T47D (cell line): ENCODE measurements at regions not wholly inside any gene's neighbourhood (a gene's known extent, or its start where the extent isn't known, plus 50 kb on each side); places are given as distances from the start of the nearest gene placed in this dataset.

Source experiments
- DNase-seq, 2 experiments: peaks; one replicate each; pipeline versions ENCODE4 v3.0.0 to v3.0.0-alpha.2; 2011 to 2012; ENCODE audit warnings: low read depth in 1 of 2, low spot score in 1 of 2
- JUND ChIP-seq: IDR thresholded peaks from 2 replicates; pipeline ENCODE4 v1.6.1; 2012; ENCODE audit warnings: low read depth
- in situ Hi-C: cut with HindIII; loops from 2 replicates; pipeline ENCODE4 v1.10.0; 2016; ENCODE audit warnings: low sequenced_read_pairs, low pct_unique_long_range_greater_than_20kb

DNA sequence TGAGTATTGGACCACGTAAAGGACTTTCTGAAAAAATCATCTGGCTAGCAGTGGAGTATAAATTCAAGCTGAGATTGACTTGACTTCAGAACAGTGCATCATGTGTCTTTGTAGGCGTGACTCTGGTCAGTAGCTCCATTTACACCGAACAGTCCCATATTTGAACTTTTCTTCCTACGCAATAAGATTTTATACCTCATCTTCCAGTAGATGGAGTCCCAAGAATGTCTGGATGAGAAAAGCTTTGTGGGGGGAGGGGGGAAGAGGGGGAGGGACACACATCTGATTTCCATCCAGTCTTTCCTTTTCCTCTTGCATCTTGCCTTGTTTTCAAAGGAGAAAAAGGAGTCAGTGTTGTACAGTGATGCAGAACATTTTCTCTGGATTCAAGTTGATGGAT lies 241.0 kb downstream of the EMP1 start:
- in situ Hi-C loops: no loop called here
- peak in 1 of 2 experiments; percentile 15 for DNase-seq
- TF ChIP-seq JUND: no peak

DNA sequence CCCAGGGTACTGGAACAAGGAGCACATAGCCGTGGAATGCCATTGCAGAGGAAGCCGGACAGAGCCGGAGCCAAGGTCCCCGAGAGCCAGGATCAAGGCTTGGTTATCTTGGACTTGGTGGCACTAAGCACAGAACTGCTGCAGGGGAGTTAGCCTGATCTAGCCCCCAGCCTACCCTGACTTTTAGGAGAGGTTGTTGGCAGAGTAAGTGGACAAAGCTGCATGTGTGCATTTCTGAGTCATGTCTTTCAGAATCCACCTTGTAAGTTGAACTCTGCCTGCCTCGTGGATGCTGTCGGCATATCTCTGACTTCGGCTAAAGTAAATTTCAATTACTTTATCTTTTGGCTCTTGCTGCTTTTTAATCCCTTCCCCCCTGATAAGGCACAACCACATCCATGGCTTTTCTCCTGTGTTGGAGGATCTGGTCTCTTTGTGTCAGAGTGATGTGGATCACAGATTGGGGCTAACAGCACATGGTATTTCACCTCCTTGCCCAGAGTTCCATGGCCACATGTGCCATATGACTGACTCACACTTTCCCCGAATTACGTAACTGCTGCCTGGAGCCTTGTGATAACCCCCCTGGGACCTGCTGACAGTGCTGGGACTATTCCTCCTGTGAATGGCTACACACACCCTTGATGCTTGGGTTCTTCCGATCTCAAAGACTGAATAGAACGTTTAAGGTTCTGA lies 240.3 kb downstream of the EMP1 start:
- DNase-seq: no peak
- TF ChIP-seq JUND: no peak
- in situ Hi-C loops: no loop called here

DNA sequence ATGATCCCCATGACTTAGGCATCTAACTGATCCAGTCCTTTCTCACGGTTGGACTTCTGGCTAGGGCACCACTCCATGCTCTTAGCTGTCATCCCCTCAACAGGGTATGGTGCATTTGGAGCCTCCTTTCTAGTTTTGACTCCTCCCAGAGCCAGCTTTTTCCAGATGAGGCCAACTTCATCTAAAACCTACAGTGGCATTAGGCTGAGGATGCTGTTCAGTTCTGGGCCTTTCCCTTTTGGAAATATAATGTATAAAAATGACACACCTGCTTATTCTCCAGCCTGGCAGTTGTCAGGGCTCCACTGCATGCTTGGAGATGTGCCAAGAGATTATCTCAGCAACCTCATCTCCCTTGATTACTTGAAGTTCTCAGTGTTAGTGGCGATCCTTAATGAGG lies 239.7 kb downstream of the EMP1 start:
- no peak for TF ChIP-seq JUND
- no peak for DNase-seq
- in situ Hi-C loops: no loop called here

DNA sequence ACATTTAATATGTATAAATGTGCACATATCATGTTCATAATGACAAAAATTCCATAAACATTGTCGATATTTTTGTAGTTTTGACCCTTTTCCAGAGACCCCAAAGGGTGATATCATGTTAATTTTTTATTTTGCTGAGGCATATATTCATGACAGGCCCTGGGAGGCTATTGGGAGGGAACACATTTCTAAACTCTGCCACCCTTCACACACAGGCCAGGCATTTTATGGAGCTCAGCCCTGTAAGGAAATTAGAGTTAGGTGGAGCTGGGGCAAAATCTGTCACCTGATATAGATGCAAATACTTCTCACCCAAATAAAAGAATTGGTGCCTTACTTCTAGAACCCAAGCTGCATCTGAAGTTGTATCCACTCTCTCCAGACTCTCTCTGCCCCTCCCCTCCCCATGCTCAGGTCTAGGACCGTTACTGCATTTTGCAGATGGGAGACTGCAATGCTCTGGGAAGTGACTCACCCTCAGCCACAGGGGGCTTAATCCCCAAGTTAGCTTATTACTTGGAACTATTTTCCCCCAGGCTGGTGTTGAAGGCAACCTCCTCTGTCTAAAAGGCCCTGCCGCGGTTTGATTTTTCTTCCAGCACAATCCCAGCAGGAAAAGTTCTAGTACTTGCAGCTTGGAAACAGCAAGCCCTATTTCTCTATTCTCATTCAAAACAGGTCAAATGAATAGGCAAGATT lies 238.9 kb downstream of the EMP1 start:
- DNase-seq: no peak
- TF ChIP-seq JUND: no peak
- in situ Hi-C loops: no loop called here

DNA sequence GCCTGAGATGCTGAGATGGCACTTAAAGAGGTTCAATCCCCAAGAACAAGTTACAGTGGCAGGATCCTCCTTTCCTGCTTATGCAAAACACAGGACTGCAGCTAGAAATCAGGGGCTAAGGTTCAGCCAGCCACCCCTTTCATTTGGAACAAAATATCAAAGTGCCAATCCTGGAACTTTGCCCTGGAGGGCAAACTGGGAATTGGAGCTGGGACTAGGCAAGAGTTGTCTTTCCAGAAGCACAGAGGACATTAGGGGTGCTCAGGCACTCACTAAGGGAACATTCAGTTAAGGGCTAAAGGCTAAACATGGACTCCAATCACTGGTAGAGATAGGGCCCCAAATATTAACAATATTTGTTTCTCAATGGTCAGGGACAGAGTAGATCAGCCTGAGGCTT lies 237.2 kb downstream of the EMP1 start:
- TF ChIP-seq JUND: no peak
- in situ Hi-C loops: no loop called here
- DNase-seq: no peak

DNA sequence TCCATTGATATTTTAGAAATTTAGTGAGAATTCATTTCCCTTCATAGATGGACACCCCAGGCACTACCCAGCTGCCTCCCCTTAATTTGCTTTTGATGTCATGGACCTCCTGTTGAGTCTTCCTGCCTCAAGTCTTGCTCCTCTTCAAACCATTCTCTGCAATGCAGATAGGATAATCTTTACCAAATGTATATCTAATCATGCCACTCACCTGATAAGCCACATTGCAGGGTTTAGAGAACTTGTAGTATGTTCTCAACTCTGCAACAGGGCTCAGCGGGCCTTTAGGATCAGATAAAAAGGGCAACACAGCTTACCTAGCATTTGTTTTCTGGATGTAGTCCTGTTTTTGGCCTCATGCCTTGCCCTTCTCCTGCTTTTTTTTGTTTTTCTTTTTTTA lies 234.5 kb downstream of the EMP1 start:
- TF ChIP-seq JUND: no peak
- in situ Hi-C loops: no loop called here
- DNase-seq: no peak

DNA sequence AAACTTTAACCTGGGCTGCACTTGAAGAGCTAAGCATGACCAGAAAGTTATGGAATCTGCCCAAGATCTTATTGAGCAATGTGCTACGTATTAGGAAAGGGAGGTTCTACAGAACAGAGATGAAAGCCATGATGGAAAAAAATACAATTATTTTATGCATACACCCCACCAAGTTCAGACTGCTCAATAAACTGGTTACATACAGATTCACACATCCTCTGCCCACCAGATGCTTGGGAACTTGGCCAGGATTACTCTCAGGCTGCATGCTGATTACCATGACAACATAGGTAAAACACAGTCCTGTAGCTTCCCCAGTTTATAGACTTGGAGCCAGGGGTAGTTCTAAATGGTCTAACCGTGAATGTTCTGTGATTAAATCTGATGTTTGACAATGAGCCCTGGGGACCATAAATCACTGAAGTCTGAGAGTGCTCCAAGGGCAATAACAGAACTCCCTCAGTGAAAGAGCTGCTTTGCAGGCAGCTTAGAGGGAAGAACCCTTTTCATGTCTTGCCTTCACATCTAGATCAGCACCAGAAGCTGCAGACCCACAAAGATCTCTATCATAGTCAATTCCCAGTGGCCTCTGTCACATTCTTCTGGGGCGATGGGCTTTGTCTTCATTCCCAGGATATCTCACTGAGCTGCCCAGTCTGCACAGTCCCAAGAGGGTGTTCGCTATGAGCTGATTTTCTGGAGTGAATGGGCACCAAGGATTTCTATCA lies 232.2 kb downstream of the EMP1 start:
- no peak for DNase-seq
- in situ Hi-C loops: no loop called here
- TF ChIP-seq JUND: no peak

DNA sequence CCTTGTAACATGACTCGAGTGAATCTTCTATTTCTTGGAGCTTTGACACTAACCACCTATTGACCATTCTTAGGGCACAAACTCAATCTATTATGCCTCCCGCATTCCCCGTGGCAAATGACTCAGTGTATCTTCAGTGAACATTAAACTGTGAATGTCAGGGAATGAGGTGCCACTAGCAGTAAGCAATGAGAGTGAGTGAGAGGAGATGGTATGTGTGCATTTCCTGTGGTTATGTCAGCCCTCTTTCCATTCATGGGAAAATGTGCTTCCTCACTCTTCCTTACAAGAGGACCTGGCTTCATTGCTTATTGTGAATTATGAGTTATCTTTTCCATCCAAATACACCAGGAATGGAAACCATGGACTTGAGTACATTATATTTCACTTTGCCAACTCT lies 229.2 kb downstream of the EMP1 start:
- DNase-seq: no peak
- no peak for TF ChIP-seq JUND
- in situ Hi-C loops: no loop called here

DNA sequence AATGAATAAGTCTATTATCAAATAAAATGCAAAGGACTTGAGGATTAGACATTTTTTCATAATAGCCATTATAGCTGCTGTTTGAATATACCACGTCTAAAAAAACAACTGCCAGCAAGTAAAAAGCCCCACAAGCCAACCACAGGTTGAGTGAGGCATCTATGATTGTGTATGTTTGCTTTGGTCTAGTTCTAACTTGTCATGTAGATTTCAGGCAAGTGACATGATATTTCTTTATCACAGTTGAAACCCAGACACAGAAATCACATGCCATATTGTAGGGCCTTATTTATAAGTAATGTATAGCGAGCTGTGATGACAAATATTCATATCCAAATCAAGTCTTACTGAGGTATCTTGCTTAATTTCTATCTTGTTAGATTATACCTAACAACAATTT lies 225.8 kb downstream of the EMP1 start:
- no peak for DNase-seq
- TF ChIP-seq JUND: no peak
- in situ Hi-C loops: no loop called here

DNA sequence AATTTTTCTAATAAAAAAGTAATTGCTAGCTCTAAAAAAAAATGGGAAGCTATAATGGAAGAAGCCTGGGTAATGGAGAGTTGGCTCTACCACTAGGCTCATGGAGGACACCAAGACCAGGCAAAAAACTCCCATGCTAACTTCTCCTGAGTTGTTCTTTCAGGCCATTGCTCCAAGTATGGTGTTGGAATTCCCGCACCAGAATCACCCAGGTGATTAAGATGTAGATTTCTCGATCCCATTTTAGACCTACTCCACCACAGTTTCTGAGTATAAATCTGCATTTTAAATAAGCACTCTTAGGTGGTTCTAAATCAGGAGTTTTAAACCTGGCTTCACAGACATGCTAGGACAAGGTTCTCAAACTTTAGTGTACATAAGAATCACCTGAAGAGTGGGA lies 221.0 kb downstream of the EMP1 start:
- no peak for TF ChIP-seq JUND
- no peak for DNase-seq
- in situ Hi-C loops: no loop called here

DNA sequence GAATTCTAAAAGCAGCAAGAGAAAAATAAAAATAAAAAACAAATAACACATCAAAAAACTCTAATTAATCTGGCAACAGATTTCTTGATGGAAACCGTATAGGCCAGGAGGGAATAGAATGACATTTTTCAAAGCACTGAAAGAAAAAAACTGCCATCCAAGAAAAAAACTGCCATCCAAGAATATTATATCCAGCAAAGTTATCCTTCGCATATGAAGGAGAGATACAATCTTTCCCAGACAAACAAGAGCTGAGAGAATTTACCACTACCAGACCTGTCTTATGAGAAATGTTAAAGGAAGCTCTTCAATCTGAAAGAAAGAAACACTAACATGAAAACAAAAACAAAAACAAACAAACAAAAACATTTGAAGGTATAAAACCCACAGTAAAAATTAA lies 214.8 kb downstream of the EMP1 start:
- no peak for TF ChIP-seq JUND
- no peak for DNase-seq
- in situ Hi-C loops: no loop called here

DNA sequence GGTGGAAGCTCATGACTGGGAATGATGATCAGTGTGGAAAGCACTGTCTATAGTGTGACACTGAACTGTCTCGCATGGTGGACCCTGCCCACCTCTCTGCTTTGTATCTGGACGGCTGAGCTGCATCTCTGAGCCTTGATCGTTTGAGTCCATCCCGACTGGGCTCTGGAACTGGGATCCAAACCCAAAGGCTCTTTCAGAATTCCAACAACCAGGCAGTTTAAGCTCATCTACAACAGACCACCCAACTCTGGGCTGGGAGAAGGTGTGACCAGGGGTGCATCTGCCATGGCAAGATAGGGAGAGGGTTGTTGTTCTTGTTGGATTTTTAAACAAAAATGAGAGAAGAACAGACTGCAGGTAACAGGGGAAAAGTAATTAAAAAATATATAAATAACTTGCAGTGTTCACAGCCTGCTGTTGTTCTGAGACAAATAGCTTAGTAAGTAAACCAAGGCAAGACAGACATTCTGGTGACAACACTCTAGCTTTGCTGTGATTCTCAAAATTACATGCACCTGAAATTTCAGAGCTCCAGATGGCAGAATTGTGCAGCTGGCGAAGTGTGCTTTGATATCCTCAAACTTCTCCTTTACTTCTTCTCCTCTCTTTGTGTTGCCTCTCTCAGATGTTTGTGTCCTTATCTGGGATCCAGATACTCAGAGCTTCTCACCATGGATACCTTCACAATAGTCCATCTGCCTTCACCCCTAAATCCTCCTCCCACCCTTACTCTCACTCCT lies 209.6 kb downstream of the EMP1 start:
- no peak for TF ChIP-seq JUND
- in situ Hi-C loops: no loop called here
- no peak for DNase-seq
